Fibroblast of skin of right quadriceps (primary cell): ENCODE measurements at regions not wholly inside any gene's neighbourhood (a gene's known extent, or its start where the extent isn't known, plus 50 kb on each side); places are given as distances from the start of the nearest gene placed in this dataset.

Experiments
- DNase-seq: peaks from one replicate; pipeline ENCODE4 v3.0.0-alpha.2; 2013

- no peak for DNase-seq
Observed at GRCh38 chr10:117718986-117719920, 176.7 kb downstream of the EMX2 start.

- no peak for DNase-seq
Observed at GRCh38 chr10:117720931-117721835, 178.6 kb downstream of the EMX2 start.

DNA sequence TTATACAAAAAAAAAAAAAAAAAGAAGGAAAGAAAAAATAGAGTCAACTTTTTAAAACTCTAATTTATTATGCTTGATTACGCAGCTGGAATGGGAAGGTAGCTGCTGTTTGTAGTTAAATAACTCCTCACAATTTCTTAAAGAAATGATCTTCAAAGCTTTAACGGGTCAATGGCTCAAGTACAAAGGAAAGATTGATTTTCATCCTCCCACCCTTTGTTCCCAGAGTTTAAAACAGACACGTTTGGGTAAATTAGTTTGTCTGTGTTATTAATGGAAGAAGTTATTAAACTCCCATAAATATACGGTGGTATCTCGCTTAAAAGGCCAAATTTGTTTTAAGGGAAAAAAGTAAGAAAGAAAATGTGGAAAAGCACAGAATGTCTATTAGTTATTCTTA, 179.3 kb downstream of the EMX2 start:
- no peak for DNase-seq

DNA sequence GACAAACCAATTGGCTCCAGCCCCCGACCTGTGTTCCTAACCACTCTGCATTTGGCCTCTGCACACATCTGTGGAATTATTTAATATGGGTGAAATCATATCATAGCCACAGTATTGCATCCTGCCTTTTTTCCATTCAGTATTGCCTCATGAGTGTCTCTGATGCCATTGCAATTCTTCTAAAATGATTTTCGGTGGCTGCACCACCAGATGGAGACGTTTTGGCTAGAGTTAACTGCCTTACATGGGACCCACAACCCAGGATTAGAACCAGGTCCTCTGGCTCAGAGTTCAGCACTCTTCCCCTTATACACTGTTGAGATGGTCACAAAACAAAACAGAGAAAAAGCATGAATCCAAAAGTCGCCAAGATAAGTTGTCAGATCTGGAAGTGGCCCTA, 180.8 kb downstream of the EMX2 start:
- DNase-seq, result no peak

GRCh38 chr10:117725993-117726392, 183.4 kb downstream of the EMX2 start:
- no peak for DNase-seq

- no peak for DNase-seq
Observed at GRCh38 chr10:117726596-117727295, 184.2 kb downstream of the EMX2 start.

GRCh38 chr10:117727421-117727820, 184.9 kb downstream of the EMX2 start:
- DNase-seq, result no peak

DNA sequence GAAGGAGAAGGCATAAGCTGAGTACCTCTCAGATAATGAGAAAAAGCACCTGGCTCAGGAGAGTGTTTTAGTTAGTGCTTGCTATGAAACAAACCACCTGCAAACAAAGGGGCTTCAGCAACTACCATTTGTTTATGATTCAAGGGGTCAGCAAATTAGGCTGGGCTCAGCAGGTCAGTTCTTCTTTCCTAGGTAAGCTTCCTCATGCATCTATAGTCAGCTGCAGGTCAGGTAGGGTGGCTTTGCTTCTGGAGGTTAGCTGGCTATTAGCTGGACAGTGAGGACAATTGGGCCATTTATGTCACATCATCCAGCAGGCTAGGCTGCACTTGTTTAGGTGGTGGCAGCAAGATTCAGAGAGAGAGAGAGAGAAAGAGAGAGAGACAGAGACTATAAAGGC, 185.5 kb downstream of the EMX2 start:
- no peak for DNase-seq

DNA sequence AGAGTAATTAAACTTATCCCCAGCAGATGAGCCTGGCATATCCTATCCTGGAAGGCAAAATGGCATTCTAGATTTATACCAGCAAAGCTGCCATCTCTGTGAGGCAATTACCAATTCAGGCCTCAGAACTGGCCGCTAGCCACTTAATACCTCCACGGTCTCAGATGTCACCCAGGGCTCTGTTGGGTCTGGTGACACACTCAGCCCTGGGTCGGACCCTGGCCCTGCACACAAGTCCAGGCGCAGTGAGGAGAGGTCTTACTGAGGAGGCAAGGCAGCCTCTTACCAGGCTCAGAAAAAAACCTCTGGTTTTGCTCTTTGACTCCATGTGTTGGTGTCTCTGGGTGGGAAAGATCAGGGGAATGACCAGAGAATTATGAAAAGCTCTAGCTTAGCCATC, 186.6 kb downstream of the EMX2 start:
- no peak for DNase-seq

GRCh38 chr10:117731121-117731791, 188.7 kb downstream of the EMX2 start:
- no peak for DNase-seq

DNA sequence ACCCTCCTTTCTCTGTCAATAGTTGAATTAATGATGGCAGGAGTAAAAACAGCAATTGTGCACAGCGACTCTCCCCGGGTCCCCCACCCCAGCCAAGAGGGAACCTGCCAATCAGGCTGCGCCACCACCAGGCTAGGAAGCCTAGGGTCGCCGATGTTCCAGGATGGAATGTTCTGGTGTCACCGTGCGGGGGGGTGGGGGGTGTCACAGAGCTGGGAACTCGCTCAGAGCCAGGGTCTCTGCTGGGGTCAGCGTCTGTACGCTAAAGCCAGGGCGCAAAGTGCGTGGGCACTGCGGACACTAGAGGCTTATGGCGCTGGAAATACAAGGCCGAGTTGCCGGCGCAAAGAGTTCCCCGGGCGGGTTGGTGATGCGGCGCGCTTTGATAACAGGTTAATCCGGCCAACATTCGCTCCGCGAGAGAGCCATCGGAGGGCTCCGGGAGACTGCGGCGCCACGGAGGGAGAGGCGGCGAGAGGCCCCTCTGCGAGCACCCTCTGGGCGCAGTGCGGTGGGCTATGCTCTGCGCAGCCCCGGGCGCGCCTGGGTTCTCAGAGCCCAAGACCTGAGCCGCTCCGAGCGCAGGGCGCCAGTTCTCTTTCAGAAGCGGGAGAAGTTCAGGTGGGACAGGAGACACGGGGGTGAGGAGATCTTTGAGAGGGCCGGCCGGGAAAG, 192.3 kb downstream of the EMX2 start:
- no peak for DNase-seq

GRCh38 chr10:117736655-117737054, 194.1 kb downstream of the EMX2 start:
- no peak for DNase-seq

DNA sequence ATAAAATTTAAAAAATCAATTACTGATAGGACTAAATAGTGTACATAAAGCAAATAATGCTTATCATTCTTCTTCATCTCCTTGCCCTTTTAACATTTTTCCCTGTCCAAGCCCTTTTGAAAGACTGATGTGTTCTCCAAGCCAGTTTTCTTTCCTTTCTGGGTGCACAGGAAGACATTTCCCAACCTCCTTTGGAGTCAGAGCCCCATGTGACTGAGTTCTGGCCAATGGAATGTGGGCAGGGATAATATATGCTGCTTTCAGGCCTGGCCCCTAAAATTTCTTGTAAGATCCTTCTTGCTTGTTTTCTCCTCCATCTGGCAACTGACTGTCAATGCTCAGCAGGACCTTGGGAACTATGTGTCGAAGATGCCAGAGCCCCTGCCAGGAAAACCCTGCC, 197.5 kb downstream of the EMX2 start:
- no peak for DNase-seq

- DNase-seq, result no peak
Observed at GRCh38 chr10:117740691-117741222, 198.2 kb downstream of the EMX2 start.

DNA sequence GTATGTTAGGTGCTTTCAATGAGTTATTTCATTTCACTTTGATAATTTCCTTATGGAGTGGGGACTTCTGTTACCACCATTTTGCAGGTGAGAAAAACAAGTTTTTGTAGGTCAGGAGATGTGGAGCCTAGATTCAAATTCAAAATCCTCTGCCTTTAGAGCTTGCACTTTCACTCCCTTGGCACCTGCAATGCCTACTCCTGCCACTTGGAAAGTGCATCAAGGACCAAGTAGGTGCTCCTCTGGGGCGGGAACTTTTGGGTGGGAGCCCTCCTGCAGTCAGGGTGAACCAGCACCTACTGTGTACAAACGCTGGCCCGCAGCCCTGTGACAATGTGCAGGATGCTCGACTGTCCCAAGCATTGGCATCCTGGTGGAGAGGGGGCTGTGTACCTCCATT, 199.0 kb downstream of the EMX2 start:
- no peak for DNase-seq

- DNase-seq, result no peak
Observed at GRCh38 chr10:117743509-117743908, 201.0 kb downstream of the EMX2 start.

DNA sequence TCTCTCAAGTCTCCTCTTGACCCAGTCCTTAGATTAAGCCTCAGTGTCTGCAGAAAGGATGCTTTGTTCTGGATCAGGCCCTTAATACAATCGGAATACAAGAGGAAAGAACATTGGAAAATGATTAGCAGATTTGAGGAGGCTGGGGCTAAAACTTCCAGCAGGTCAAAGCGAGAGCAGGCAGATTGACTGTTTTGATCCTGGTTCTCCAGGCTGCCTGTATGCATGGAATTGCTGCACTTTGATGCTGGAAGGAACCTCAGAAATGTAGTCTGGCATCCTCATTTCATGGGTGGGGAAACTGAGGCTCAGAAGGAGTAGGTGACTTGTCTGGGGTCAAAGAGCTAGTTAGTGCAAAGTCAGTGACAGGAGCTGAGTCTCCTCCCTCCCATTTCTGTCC, 202.8 kb downstream of the EMX2 start:
- DNase-seq, result no peak

GRCh38 chr10:117746541-117747448, 204.2 kb downstream of the EMX2 start:
- no peak for DNase-seq

DNA sequence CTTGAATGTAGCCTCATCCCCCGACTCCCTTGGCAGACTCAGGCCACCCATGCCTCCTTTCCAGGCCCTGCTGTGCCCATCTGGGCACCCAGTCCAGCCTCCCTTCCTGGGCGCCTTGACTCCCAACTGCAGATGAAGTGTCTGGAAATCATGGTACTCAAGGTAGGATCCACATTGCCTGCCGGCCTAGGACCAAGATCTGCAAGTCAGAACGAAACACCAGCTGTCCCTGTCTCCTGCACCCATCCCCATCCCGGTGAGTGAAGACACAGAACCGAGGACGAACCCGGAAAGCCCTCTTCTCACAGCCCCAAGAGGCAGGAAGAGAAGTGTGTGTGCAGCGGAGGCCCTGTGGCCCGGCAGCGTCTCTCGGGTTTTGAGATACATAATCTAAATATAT, 205.1 kb downstream of the EMX2 start:
- no peak for DNase-seq

GRCh38 chr10:117748058-117748457, 205.5 kb downstream of the EMX2 start:
- no peak for DNase-seq

GRCh38 chr10:117750616-117751015, 208.1 kb downstream of the EMX2 start:
- no peak for DNase-seq
